K562 (cell line): ENCODE measurements at regions not wholly inside any gene's neighbourhood (a gene's known extent, or its start where the extent isn't known, plus 50 kb on each side); places are given as distances from the start of the nearest gene placed in this dataset.

Experiments used
- CBX2 ChIP-seq: fragments of 200-600 bp; sonication (generic); IDR thresholded peaks from one replicate; pipeline ENCODE4 v1.6.1; 2012; ENCODE audit warnings: mild to moderate bottlenecking, low read length, inconsistent platforms; ENCODE audit not compliant: insufficient read depth, poor library complexity, severe bottlenecking
- CBX5 ChIP-seq: IDR thresholded peaks from 2 replicates; pipeline ENCODE4 v1.6.1; 2014; ENCODE audit warnings: low read depth, borderline replicate concordance
- CHD7 ChIP-seq: fragments of 200-600 bp; sonication (generic); IDR thresholded peaks from one replicate; pipeline ENCODE4 v1.6.1; 2012; ENCODE audit warnings: mild to moderate bottlenecking, low read depth, low read length, inconsistent platforms
- CREB5 ChIP-seq: fragments of 250-450 bp; sonication (Bioruptor Pico); IDR thresholded peaks from 2 replicates; pipeline ENCODE4 v1.5.0; 2020; ENCODE audit warnings: mild to moderate bottlenecking
- ELF4 ChIP-seq: fragments of 450-650 bp; formaldehyde crosslinking; IDR thresholded peaks from 2 replicates; pipeline ENCODE4 v1.4.0; 2022; ENCODE audit warnings: missing genetic modification characterization
- FOXK1 ChIP-seq: sonication (generic); formaldehyde crosslinking; IDR thresholded peaks from 2 replicates; pipeline ENCODE4 v1.8.0; 2022; ENCODE audit warnings: missing genetic modification reagents, mild to moderate bottlenecking, borderline replicate concordance
- JUN ChIP-seq, 2 experiments: sonication (generic) in 1 of 2; formaldehyde crosslinking in 1 of 2; IDR thresholded peaks; 2 replicates each; pipeline versions ENCODE4 v1.6.1 to v1.8.0; 2012 to 2022; ENCODE audit warnings: borderline replicate concordance in 2 of 2, mild to moderate bottlenecking in 2 of 2, improper control_type of control experiment in 1 of 2, low read depth in 1 of 2, low read length in 1 of 2, missing genetic modification reagents in 1 of 2
- MXI1 ChIP-seq: IDR thresholded peaks from 2 replicates; pipeline ENCODE4 v1.6.1; 2011; ENCODE audit warnings: low read depth, mild to moderate bottlenecking, improper control_type of control experiment, low read length
- PHTF2 ChIP-seq: fragments of 250-450 bp; sonication (Bioruptor Pico); IDR thresholded peaks from 2 replicates; pipeline ENCODE4 v1.5.0; 2021; ENCODE audit warnings: mild to moderate bottlenecking
- RFX7 ChIP-seq: fragments of 250-450 bp; sonication (Bioruptor Pico); IDR thresholded peaks from 2 replicates; pipeline ENCODE4 v1.5.1; 2021; ENCODE audit warnings: mild to moderate bottlenecking
- SMARCA4 ChIP-seq: fragments of 450-650 bp; IDR thresholded peaks from 2 replicates; pipeline ENCODE4 v1.6.1; 2016
- U2AF1 ChIP-seq: fragments of 200-400 bp; formaldehyde crosslinking; optimal IDR thresholded peaks from 2 replicates; pipeline ENCODE3; 2017; ENCODE audit warnings: mild to moderate bottlenecking, low read depth, low read length, moderate library complexity
- ZFPM2 ChIP-seq: fragments of 250-450 bp; sonication (Bioruptor Pico); IDR thresholded peaks from 2 replicates; pipeline ENCODE4 v1.5.1; 2022; ENCODE audit warnings: mild to moderate bottlenecking
- ZNF431 ChIP-seq: sonication (generic); formaldehyde crosslinking; IDR thresholded peaks from 2 replicates; pipeline ENCODE4 v1.8.0; 2022; ENCODE audit warnings: mild to moderate bottlenecking, missing genetic modification reagents
- TF ChIP-seq, protein P1 (sequence below): fragments of 250-450 bp; sonication (Bioruptor Pico); IDR thresholded peaks from 2 replicates; pipeline ENCODE4 v1.8.0; 2021; ENCODE audit warnings: moderate library complexity, mild to moderate bottlenecking, inconsistent platforms

- TF ChIP-seq CHD7 (no peak), ZNF431 (no peak), PHTF2 (CRISPR knock-in tag) (no peak), CBX5 (no peak), ZFPM2 (no peak), JUN (IDR thresholded peaks at IDR 0.05; ENCODE audit: borderline replicate concordance, low read depth, low read length) (peak; percentile 96), JUN (CRISPR knock-in tag; IDR thresholded peaks at IDR 0.05; ENCODE audit: borderline replicate concordance) (no peak), MXI1 (no peak), CBX2 (no peak), ELF4 (CRISPR knock-in tag) (no peak), RFX7 (CRISPR knock-in tag) (no peak), SMARCA4 (peak; percentile 99), U2AF1 (no peak), FOXK1 (no peak), CREB5 (no peak)
- TF ChIP-seq, protein P1, sequence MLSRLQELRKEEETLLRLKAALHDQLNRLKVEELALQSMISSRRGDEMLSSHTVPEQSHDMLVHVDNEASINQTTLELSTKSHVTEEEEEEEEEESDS (CRISPR knock-in tag): no peak
These were observed 57.3 kb upstream of the CCDC71L start (continued) for GRCh38 chr7:106717955-106718871.
